GM12892 (cell line): ENCODE measurements at regions not wholly inside any gene's neighbourhood (a gene's known extent, or its start where the extent isn't known, plus 50 kb on each side); places are given as distances from the start of the nearest gene placed in this dataset.

ENCODE experiments used
- POLR2A ChIP-seq: IDR thresholded peaks from 2 replicates; pipeline ENCODE4 v1.6.1; 2011; ENCODE audit warnings: low read depth, low read length, control low read depth
- POLR2AphosphoS5 ChIP-seq: IDR thresholded peaks from 2 replicates; pipeline ENCODE4 v1.6.1; 2011; ENCODE audit warnings: low read depth, low read length, control low read depth
- TAF1 ChIP-seq: IDR thresholded peaks from 2 replicates; pipeline ENCODE4 v1.6.1; 2011; ENCODE audit warnings: low read depth, mild to moderate bottlenecking, control low read depth, low read length, borderline replicate concordance

GRCh38 chrX:42362219-42362618 lies 415.7 kb downstream of the PPP1R2C start:
- TF ChIP-seq POLR2A (no peak), POLR2AphosphoS5 (no peak), TAF1 (no peak)
